Thymus (tissue), 11 donors: ENCODE measurements at regions not wholly inside any gene's neighbourhood (a gene's known extent, or its start where the extent isn't known, plus 50 kb on each side); places are given as distances from the start of the nearest gene placed in this dataset.

Source experiments
- DNase-seq, 9 donors: peaks; one replicate each; pipeline ENCODE4 v3.0.0-alpha.2; 2013; ENCODE audit warnings: low spot score in 9 of 9, low read depth in 6 of 9, missing footprints in 1 of 9
- H3K27ac ChIP-seq, 2 donors: one replicate each; pipeline ENCODE4 v1.5.1; 2013; ENCODE audit warnings: control low read depth in 1 of 2, low read depth in 1 of 2, low read length in 1 of 2, mild to moderate bottlenecking in 1 of 2, moderate library complexity in 1 of 2
- H3K27me3 ChIP-seq, 2 donors: one replicate each; pipeline ENCODE4 v1.5.1; 2013; ENCODE audit warnings: low read length in 1 of 2; ENCODE audit not compliant: control insufficient read depth in 2 of 2, insufficient read depth in 1 of 2
- H3K36me3 ChIP-seq, 2 donors: one replicate each; pipeline ENCODE4 v1.5.1; 2013; ENCODE audit warnings: low read length in 1 of 2, mild to moderate bottlenecking in 1 of 2, moderate library complexity in 1 of 2; ENCODE audit not compliant: control insufficient read depth in 2 of 2, insufficient read depth in 2 of 2
- H3K4me1 ChIP-seq, 2 donors: one replicate each; pipeline ENCODE4 v1.5.1; 2013; ENCODE audit warnings: low read length in 2 of 2; ENCODE audit not compliant: control insufficient read depth in 2 of 2, insufficient read depth in 2 of 2
- H3K4me3 ChIP-seq, 2 donors: one replicate each; pipeline ENCODE4 v1.5.1; 2013; ENCODE audit warnings: low read length in 2 of 2, control low read depth in 1 of 2, mild to moderate bottlenecking in 1 of 2
- H3K9me3 ChIP-seq, 2 donors: one replicate each; pipeline ENCODE4 v1.5.1; 2013; ENCODE audit warnings: low read length in 1 of 2, mild to moderate bottlenecking in 1 of 2; ENCODE audit not compliant: control insufficient read depth in 2 of 2, insufficient read depth in 1 of 2
- WGBS: extraction: QIAGEN DNeasy Blood & Tissue Kit; methylation state at CpG from one replicate; pipeline ENCODE4 v1.1.7; 2013; 5-methylcytosine and 5-hydroxymethylcytosine counted together
- donor health status: healthy.

DNA sequence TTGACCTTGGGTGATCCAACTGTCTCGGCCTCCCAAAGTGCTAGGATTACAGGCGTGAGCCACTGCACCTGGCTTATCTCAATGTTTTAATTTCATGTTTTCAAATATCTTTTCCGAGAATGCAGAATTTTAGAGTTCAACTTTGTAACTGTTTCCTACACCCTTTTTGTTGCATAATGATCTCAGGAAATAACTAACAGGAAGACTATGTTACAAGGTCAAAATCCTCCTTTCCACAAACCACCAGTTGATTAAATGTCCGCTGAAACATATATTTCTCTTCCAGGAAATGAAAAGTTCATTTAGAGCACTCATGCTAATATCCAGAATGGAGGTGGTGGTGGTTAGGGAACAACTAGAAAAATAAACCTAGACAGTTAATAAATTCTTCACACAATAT, 377.8 kb downstream of the PPP4R3C start:
- 87% methylated on average over 4 of the region's 4 CpGs for WGBS

GRCh38 chrX:27078371-27078770, 384.8 kb downstream of the PPP4R3C start:
- Histone ChIP-seq H3K9me3 (peaks cover 0 to 5% of the 10 kb centered on the region in 2 donors), H3K27ac (no peak overlapping the region), H3K27me3 (no peaks in the 10 kb centered on the region), H3K4me3 (no peak overlapping the region), H3K36me3 (no peaks in the 10 kb centered on the region), H3K4me1 (no peaks in the 10 kb centered on the region)
- DNase-seq = no peak
- 96% methylated on average over 1 of the region's 1 CpG for WGBS

More for the DNA sequence above, 377.8 kb downstream of the PPP4R3C start:
- Histone ChIP-seq H3K4me3 (no peak overlapping the region), H3K4me1 (no peaks in the 10 kb centered on the region), H3K9me3 (no peaks in the 10 kb centered on the region), H3K27ac (no peak overlapping the region), H3K36me3 (no peaks in the 10 kb centered on the region), H3K27me3 (no peaks in the 10 kb centered on the region)
- no peak for DNase-seq

- no peak for DNase-seq
- WGBS = 82% methylated on average over 5 of the region's 5 CpGs
- no peaks in the 10 kb centered on the region for H3K36me3 ChIP-seq
- H3K4me3 ChIP-seq = no peak overlapping the region
- H3K9me3 ChIP-seq = no peaks in the 10 kb centered on the region
- no peaks in the 10 kb centered on the region for H3K27me3 ChIP-seq
- H3K27ac ChIP-seq = no peak overlapping the region
- H3K4me1 ChIP-seq = no peaks in the 10 kb centered on the region
Measured at GRCh38 chrX:27057883-27058282, 405.3 kb downstream of the PPP4R3C start.

- Histone ChIP-seq H3K27ac (no peak overlapping the region), H3K9me3 (peaks cover 0 to 1% of the 10 kb centered on the region in 2 donors), H3K27me3 (no peaks in the 10 kb centered on the region), H3K36me3 (no peaks in the 10 kb centered on the region), H3K4me1 (no peaks in the 10 kb centered on the region), H3K4me3 (no peak overlapping the region)
- WGBS = 89% methylated on average over 1 of the region's 1 CpG
- DNase-seq = no peak
Measured at GRCh38 chrX:27039332-27039731, 423.8 kb downstream of the PPP4R3C start.

DNA sequence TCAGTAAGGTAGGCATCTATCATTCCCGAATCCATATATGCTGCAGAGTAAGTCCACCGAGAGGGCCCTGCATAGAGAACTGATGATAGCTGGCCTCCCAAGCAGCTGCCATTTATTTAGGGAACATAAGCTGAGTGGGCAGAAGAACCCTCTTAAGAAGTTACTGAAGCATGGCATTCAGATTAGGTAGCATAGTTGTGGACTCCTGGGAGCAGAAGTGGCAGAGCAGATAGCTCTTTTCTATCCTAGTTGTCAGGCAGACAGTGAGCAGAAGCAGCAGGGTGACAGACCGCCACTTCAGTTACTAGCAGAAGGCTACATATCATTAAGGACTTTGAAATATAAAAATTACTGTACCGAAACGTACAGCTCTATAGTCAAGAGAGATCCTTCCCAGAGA, 454.7 kb downstream of the PPP4R3C start:
- Histone ChIP-seq H3K27ac (no peak overlapping the region), H3K27me3 (no peaks in the 10 kb centered on the region), H3K36me3 (no peaks in the 10 kb centered on the region), H3K4me1 (no peaks in the 10 kb centered on the region), H3K9me3 (no peaks in the 10 kb centered on the region), H3K4me3 (no peak overlapping the region)
- 72% methylated on average over 5 of the region's 5 CpGs for WGBS
- DNase-seq = no peak

GRCh38 chrX:26999634-27000033, 463.5 kb downstream of the PPP4R3C start:
- Histone ChIP-seq H3K36me3 (no peaks in the 10 kb centered on the region), H3K27ac (no peak overlapping the region), H3K4me3 (no peak overlapping the region), H3K9me3 (no peaks in the 10 kb centered on the region), H3K4me1 (no peaks in the 10 kb centered on the region), H3K27me3 (no peaks in the 10 kb centered on the region)
- 93% methylated on average over 1 of the region's 1 CpG for WGBS
- DNase-seq = no peak

DNA sequence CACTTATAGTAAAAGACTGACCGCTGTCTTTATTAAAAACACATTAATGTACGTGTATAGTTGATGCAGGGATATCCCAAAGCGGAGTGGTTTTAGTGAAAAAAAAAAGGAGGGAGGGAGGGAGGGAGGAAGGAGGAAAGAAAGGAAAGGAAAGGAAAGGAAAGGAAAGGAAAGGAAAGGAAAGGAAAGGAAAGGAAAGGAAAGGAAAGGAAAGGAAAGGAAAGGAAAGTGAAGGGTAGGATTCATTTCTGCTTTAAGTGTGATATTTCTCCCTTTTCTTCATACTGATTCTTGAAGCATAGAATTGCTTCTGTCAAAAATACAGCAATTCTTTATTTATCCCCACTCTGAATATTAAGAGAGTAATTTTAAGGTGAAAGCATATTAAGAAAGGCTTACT, 504.9 kb downstream of the PPP4R3C start:
- Histone ChIP-seq H3K36me3 (no peaks in the 10 kb centered on the region), H3K9me3 (no peaks in the 10 kb centered on the region), H3K27ac (no peak overlapping the region), H3K4me3 (no peak overlapping the region), H3K4me1 (no peaks in the 10 kb centered on the region), H3K27me3 (no peaks in the 10 kb centered on the region)
- no peak for DNase-seq
- WGBS = 97% methylated on average over 3 of the region's 3 CpGs

DNA sequence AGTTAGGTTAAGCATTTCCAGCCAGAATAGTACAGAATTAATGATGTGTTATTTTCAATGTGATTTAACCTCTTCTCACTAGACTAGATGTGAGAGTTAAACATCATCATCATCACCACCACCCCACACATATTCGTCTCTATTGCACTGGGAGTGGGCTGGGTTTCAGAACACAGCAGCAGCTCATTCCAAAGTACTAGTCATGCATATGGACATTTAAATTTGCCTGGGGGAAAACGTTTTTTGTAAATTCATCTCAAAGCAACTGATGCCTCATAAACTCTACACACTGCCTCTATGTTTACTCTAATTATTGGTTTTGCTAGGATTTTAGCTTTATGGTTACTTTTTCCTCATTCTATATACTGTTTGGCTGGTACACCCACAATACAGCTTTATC, 509.1 kb downstream of the PPP4R3C start:
- Histone ChIP-seq H3K4me1 (no peaks in the 10 kb centered on the region), H3K27me3 (no peaks in the 10 kb centered on the region), H3K27ac (no peak overlapping the region), H3K9me3 (no peaks in the 10 kb centered on the region), H3K36me3 (no peaks in the 10 kb centered on the region), H3K4me3 (no peak overlapping the region)
- no peak for DNase-seq
- 44% methylated on average over 2 of the region's 2 CpGs for WGBS

DNA sequence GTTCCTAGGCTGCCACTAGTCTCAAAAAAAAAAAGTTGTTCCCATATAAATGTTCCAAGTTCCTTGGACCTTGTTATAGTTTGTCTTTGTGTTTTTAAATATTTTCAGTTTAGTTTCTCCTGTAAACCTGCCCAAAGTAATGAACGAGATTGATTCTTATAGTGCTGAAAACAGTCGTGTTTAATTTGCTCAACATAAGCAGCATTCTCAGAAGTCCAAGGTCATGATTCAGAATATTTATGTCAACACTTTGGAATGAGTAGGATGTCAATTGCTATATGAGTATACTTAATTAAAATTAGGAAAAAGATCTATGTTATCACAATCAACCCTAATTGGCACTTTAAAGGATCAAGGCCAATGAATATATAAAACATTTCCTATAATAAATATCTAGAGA, 510.9 kb downstream of the PPP4R3C start:
- Histone ChIP-seq H3K27me3 (no peaks in the 10 kb centered on the region), H3K9me3 (no peaks in the 10 kb centered on the region), H3K36me3 (no peaks in the 10 kb centered on the region), H3K27ac (no peak overlapping the region), H3K4me1 (no peaks in the 10 kb centered on the region), H3K4me3 (no peak overlapping the region)
- no peak for DNase-seq
- 84% methylated on average over 2 of the region's 2 CpGs for WGBS

DNA sequence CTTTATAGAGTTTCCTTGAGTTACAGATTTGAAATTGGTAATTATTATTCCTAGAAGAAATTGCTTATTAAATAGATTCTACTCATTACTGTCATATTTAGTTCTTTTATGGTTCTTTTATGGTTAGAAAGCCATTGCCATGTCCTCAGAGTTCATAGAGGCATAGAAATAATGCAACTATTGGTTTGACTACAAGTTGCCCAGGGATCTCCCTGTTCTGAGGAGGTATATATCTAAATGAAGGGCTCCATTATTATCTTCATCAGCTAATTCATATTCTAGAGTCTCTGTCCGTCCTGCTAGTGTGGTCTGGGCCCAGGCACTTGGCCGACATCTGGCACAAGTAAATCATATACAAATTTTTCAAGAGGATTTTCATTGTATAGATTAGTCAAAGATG, 535.7 kb downstream of the PPP4R3C start:
- H3K36me3 ChIP-seq = no peaks in the 10 kb centered on the region
- H3K27me3 ChIP-seq = no peaks in the 10 kb centered on the region
- no peak overlapping the region for H3K4me3 ChIP-seq
- H3K27ac ChIP-seq = no peak overlapping the region
- no peak for DNase-seq
- WGBS = 83% methylated on average over 2 of the region's 2 CpGs
- no peaks in the 10 kb centered on the region for H3K4me1 ChIP-seq
- H3K9me3 ChIP-seq = no peaks in the 10 kb centered on the region
